Left ventricle myocardium inferior (tissue), 1 donor: ENCODE measurements at regions not wholly inside any gene's neighbourhood (a gene's known extent, or its start where the extent isn't known, plus 50 kb on each side); places are given as distances from the start of the nearest gene placed in this dataset.

ENCODE experiments used
- DNase-seq: peaks from one replicate; pipeline ENCODE4 v3.0.0-alpha.2; 2020
- H3K27ac ChIP-seq: fragments of 200-600 bp; replicated peaks from 2 replicates; pipeline ENCODE4 v1.8.0; 2021
- H3K27me3 ChIP-seq: fragments of 200-600 bp; 2 replicates; pipeline ENCODE4 v1.8.0; 2021; ENCODE audit warnings: low read depth
- H3K36me3 ChIP-seq: fragments of 200-600 bp; 2 replicates; pipeline ENCODE4 v1.8.0; 2021
- H3K4me1 ChIP-seq: fragments of 200-600 bp; 2 replicates; pipeline ENCODE4 v1.8.0; 2021
- H3K4me3 ChIP-seq: fragments of 200-600 bp; 2 replicates; pipeline ENCODE4 v1.8.0; 2021; ENCODE audit warnings: mild to moderate bottlenecking, moderate library complexity
- H3K9me3 ChIP-seq: fragments of 200-600 bp; replicated peaks from 2 replicates; pipeline ENCODE4 v1.8.0; 2021
- intact Hi-C: fragments of 100-400 bp; cut with micrococcal nuclease; formaldehyde crosslinking; loops from one replicate; pipeline ENCODE4 v1.11.0; 2022
- TF ChIP-seq, protein P1 (sequence below): fragments of 200-600 bp; IDR thresholded peaks from 2 replicates; pipeline ENCODE4 v1.8.0; 2021; ENCODE audit warnings: antibody characterized with exemption, mild to moderate bottlenecking, borderline replicate concordance
- donor health status: DM: no; HTN: yes; CAD: no; lungs with severe emphysema.

DNA sequence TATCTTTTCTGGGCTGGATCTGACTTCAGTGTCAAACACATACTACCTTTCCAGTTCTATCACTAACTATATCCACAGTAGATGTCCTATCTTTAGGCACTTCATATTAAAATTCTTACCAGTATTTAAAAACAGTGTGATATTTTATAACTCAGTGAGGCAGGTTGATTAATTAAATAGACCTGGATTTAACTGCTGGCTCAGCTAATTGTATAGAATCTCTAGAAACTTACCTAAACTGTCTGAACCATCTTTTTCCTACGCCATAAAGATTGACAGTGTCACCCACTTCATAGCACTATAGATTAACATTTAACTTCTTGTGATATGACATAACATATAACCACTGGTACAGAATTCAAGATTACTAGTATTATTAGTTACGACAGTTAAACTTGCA lies 935.3 kb downstream of the FAT4 start:
- TF ChIP-seq, protein P1, sequence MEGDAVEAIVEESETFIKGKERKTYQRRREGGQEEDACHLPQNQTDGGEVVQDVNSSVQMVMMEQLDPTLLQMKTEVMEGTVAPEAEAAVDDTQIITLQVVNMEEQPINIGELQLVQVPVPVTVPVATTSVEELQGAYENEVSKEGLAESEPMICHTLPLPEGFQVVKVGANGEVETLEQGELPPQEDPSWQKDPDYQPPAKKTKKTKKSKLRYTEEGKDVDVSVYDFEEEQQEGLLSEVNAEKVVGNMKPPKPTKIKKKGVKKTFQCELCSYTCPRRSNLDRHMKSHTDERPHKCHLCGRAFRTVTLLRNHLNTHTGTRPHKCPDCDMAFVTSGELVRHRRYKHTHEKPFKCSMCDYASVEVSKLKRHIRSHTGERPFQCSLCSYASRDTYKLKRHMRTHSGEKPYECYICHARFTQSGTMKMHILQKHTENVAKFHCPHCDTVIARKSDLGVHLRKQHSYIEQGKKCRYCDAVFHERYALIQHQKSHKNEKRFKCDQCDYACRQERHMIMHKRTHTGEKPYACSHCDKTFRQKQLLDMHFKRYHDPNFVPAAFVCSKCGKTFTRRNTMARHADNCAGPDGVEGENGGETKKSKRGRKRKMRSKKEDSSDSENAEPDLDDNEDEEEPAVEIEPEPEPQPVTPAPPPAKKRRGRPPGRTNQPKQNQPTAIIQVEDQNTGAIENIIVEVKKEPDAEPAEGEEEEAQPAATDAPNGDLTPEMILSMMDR = no peak

DNA sequence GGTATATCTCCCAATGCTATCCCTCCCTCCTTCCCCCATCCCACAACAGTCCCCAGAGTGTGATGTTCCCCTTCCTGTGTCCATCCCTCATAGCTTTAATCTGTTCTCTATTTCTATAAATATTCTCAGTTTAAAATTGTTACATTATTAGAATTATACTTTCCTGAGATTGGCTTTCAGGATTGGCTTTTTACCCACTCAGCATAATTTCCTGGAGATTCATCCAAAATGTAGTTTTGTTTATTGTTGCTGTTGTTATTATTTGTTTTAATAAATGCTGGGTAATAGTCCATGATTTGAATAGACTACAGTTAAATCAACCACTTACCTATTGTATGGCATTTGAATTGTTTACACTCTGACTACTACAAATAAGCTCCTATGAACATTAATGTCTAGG lies 936.4 kb downstream of the FAT4 start:
- intact Hi-C loops = no loop called here

More for the DNA sequence above, 935.3 kb downstream of the FAT4 start:
- Histone ChIP-seq H3K27ac (no peak overlapping the region), H3K36me3 (no peaks in the 10 kb centered on the region), H3K27me3 (no peaks in the 10 kb centered on the region), H3K4me3 (no peak overlapping the region), H3K4me1 (no peaks in the 10 kb centered on the region), H3K9me3 (peaks cover 10% of the 10 kb centered on the region)
- DNase-seq = no peak
- intact Hi-C loops = no loop called here

DNA sequence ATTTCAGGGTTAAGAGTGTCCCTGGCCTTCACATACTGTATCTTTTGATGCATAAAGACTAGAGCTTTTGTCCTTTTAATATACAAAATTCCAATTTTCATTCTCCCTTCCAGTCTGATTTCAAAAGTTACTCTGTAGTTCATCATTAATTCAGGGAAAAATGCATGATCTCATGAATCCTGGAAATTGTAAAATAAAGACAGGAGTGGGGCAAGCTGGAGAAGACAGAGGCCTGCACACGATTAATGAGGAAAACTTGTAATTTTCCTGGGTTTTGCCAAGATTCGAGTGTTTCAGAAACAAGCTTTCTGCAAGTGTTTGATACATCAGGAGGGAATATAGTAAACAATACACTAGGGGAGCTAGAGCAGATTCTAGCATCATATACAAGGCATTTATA lies 947.9 kb downstream of the FAT4 start:
- intact Hi-C loops = no loop called here
- no peaks in the 10 kb centered on the region for H3K27me3 ChIP-seq
- H3K4me1 ChIP-seq = peaks cover 4% of the 10 kb centered on the region
- no peak for DNase-seq
- no peak overlapping the region for H3K27ac ChIP-seq
- TF ChIP-seq, protein P1 = no peak
- H3K4me3 ChIP-seq = no peak overlapping the region
- H3K36me3 ChIP-seq = no peaks in the 10 kb centered on the region
- no peaks in the 10 kb centered on the region for H3K9me3 ChIP-seq

More for the DNA sequence above, 936.4 kb downstream of the FAT4 start:
- H3K27ac ChIP-seq = no peak overlapping the region
- TF ChIP-seq, protein P1 = no peak
- H3K4me3 ChIP-seq = no peak overlapping the region
- H3K36me3 ChIP-seq = no peaks in the 10 kb centered on the region
- no peaks in the 10 kb centered on the region for H3K27me3 ChIP-seq
- no peak for DNase-seq
- no peaks in the 10 kb centered on the region for H3K9me3 ChIP-seq
- H3K4me1 ChIP-seq = no peaks in the 10 kb centered on the region

DNA sequence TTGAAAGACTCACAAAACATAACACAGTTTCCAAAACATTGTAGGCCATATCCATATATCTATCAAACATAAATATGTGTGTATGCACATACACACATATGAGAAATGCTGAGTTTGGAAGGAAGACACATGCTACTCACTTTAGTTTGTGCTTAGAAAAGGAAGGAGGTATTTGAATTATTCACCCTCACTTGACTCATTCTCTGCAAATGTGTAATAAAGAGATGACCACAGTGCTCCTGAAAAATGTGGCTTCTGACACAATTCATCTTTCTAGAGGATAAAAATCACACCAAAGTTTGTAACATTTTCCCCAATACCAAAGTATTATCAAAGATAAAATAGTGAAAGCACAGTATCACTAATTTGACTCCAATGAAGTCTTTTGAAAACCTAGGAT lies 950.1 kb downstream of the FAT4 start:
- TF ChIP-seq, protein P1 = no peak
- Histone ChIP-seq H3K9me3 (no peaks in the 10 kb centered on the region), H3K27me3 (no peaks in the 10 kb centered on the region), H3K27ac (no peak overlapping the region), H3K36me3 (no peaks in the 10 kb centered on the region), H3K4me1 (peaks cover 16% of the 10 kb centered on the region), H3K4me3 (no peak overlapping the region)
- DNase-seq = no peak
- intact Hi-C loops = no loop called here

DNA sequence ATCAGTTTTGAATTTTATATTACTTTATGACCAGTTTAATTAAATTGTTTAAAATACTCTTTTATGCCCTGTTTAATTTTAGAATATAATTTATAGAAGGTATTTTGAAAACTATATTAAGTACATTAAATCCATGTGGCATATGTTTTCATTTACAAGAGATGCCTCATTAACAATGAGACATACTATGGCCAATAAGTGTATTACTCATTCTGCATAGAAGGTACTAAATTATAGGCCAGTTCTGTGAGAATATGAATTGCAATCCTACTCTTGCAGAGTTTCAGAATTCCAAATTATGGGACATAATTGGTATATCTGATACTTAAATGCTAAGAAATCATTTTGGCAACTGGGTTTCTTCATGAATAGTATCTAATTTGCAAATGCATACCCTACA lies 951.1 kb downstream of the FAT4 start:
- peaks cover 16% of the 10 kb centered on the region for H3K4me1 ChIP-seq
- peaks cover 4% of the 10 kb centered on the region for H3K9me3 ChIP-seq
- TF ChIP-seq, protein P1 = no peak
- no peak for DNase-seq
- intact Hi-C loops = no loop called here
- no peaks in the 10 kb centered on the region for H3K27me3 ChIP-seq
- H3K4me3 ChIP-seq = no peak overlapping the region
- no peaks in the 10 kb centered on the region for H3K36me3 ChIP-seq
- H3K27ac ChIP-seq = no peak overlapping the region

DNA sequence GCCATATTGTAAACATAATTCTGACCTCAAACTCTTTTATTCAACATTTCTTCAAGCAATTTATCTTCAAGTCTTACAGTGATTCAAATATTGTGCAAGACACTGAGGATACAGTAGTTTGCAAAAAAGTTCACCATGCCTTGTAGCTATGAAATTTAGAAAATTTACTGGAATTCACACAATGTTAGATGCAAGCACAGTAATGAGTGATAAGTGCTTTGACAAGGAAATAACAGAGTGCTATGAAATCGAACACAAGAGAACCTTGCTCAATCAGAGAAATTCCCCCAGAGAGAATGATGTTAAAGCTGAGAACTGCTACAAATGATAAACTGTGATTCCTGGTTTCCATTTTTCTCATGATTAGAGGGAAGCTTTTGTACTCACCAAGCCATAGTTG lies 952.9 kb downstream of the FAT4 start:
- peak overlapping the region; percentile 63 for H3K27ac ChIP-seq
- H3K4me3 ChIP-seq = no peak overlapping the region
- no peaks in the 10 kb centered on the region for H3K36me3 ChIP-seq
- TF ChIP-seq, protein P1 = no peak
- intact Hi-C loops = no loop called here
- peaks cover 16% of the 10 kb centered on the region for H3K4me1 ChIP-seq
- DNase-seq = no peak
- no peaks in the 10 kb centered on the region for H3K27me3 ChIP-seq
- H3K9me3 ChIP-seq = peaks cover 4% of the 10 kb centered on the region
